SK-N-SH (cell line): ENCODE measurements at regions not wholly inside any gene's neighbourhood (a gene's known extent, or its start where the extent isn't known, plus 50 kb on each side); places are given as distances from the start of the nearest gene placed in this dataset.

Source experiments
- CTCF ChIA-PET: fragments of 300-600, 350-600 bp; formaldehyde crosslinking; extraction: SDS; loops from one replicate; lab custom pipeline; 2021; lab: Yijun Ruan, JAX
- POLR2A ChIA-PET: fragments of 350-600 bp; sonication (Branson Sonifier 250); formaldehyde crosslinking; extraction: SDS; loops from one replicate; lab custom pipeline; 2020; ENCODE audit warnings: antibody characterized with exemption, inconsistent platforms; lab: Yijun Ruan, JAX
- DNase-seq: peaks from one replicate; pipeline ENCODE4 v3.0.0; 2012
- H2AFZ ChIP-seq: fragments of 200-600 bp; sonication (generic); 2 replicates; pipeline ENCODE4 v1.8.1; 2016; ENCODE audit warnings: antibody characterized with exemption, mild to moderate bottlenecking, low read depth
- H3F3A ChIP-seq: fragments of 200-600 bp; sonication (generic); replicated peaks from 2 replicates; pipeline ENCODE3; 2016; ENCODE audit warnings: antibody characterized with exemption, mild to moderate bottlenecking; ENCODE audit not compliant: insufficient read depth
- H3K27ac ChIP-seq, 2 experiments: fragments of 200-500 bp in 1 of 2; fragments of 200-600 bp in 1 of 2; sonication (Bioruptor generic) in 1 of 2; sonication (generic), shearing (Covaris generic) in 1 of 2; 2 replicates each; pipeline versions ENCODE4 v1.5.1 to v1.6.1; 2014 to 2016; ENCODE audit warnings: low read depth in 2 of 2, inconsistent platforms in 1 of 2, low read length in 1 of 2, mild to moderate bottlenecking in 1 of 2, mixed read lengths in 1 of 2
- H3K27me3 ChIP-seq: fragments of 200-600 bp; sonication (generic), shearing (Covaris generic); 2 replicates; pipeline ENCODE4 v1.6.1; 2016; ENCODE audit warnings: mixed run types; ENCODE audit not compliant: insufficient read depth
- H3K36me3 ChIP-seq, 2 experiments: fragments of 200-500 bp in 1 of 2; fragments of 200-600 bp in 1 of 2; sonication (Bioruptor generic) in 1 of 2; sonication (generic) in 1 of 2; replicated peaks in 1 of 2; 2 replicates each; pipeline versions ENCODE3 to v1.5.1; 2014 to 2016; ENCODE audit warnings: low read length in 1 of 2, mild to moderate bottlenecking in 1 of 2; ENCODE audit not compliant: insufficient read depth in 2 of 2, control insufficient read depth in 1 of 2
- H3K4me1 ChIP-seq, 2 experiments: fragments of 200-500 bp in 1 of 2; fragments of 200-600 bp in 1 of 2; sonication (Bioruptor generic) in 1 of 2; sonication (generic), shearing (Covaris generic) in 1 of 2; 2 replicates each; pipeline versions ENCODE4 v1.5.1 to v1.6.1; 2014 to 2016; ENCODE audit warnings: low read depth in 1 of 2, low read length in 1 of 2, mixed run types in 1 of 2; ENCODE audit not compliant: insufficient read depth in 2 of 2, control insufficient read depth in 1 of 2
- H3K4me2 ChIP-seq: fragments of 200-600 bp; sonication (generic), shearing (Covaris generic); 2 replicates; pipeline ENCODE4 v1.6.1; 2017; ENCODE audit warnings: mixed run types
- H3K4me3 ChIP-seq, 2 experiments: fragments of 200-500 bp in 1 of 2; fragments of 200-600 bp in 1 of 2; sonication (Bioruptor generic) in 1 of 2; sonication (generic), shearing (Covaris generic) in 1 of 2; 2 replicates each; pipeline versions ENCODE4 v1.5.1 to v1.8.1; 2014 to 2016; ENCODE audit warnings: low read depth in 2 of 2, inconsistent platforms in 1 of 2, low read length in 1 of 2, mild to moderate bottlenecking in 1 of 2, mixed read lengths in 1 of 2, moderate library complexity in 1 of 2
- H3K79me2 ChIP-seq: fragments of 200-600 bp; sonication (generic); 2 replicates; pipeline ENCODE4 v1.8.1; 2017; ENCODE audit warnings: mild to moderate bottlenecking; ENCODE audit not compliant: insufficient read depth
- H3K9ac ChIP-seq: fragments of 200-600 bp; sonication (generic); 2 replicates; pipeline ENCODE4 v1.6.1; 2017; ENCODE audit warnings: mixed run types
- H3K9me2 ChIP-seq: fragments of 200-600 bp; sonication (generic); 2 replicates; pipeline ENCODE4 v1.6.1; 2017; ENCODE audit warnings: mixed run types
- H3K9me3 ChIP-seq: fragments of 200-600 bp; sonication (generic); 2 replicates; pipeline ENCODE4 v1.6.1; 2017; ENCODE audit warnings: mixed run types, mild to moderate bottlenecking, moderate library complexity
- H4K20me1 ChIP-seq: fragments of 200-600 bp; sonication (generic); 2 replicates; pipeline ENCODE4 v1.6.1; 2017; ENCODE audit warnings: mild to moderate bottlenecking, mixed run types; ENCODE audit not compliant: insufficient read depth
- CHD2 ChIP-seq: fragments of 150-350 bp; IDR thresholded peaks from 2 replicates; pipeline ENCODE4 v1.6.1; 2018; ENCODE audit warnings: low read length; ENCODE audit not compliant: partially characterized antibody
- FOSL2 ChIP-seq: IDR thresholded peaks from 2 replicates; pipeline ENCODE4 v1.4.0; 2012; ENCODE audit warnings: low read depth, mild to moderate bottlenecking, moderate library complexity, borderline replicate concordance
- FOXJ3 ChIP-seq: sonication (generic); formaldehyde crosslinking; IDR thresholded peaks from 2 replicates; pipeline ENCODE4 v1.5.1; 2020; ENCODE audit warnings: mild to moderate bottlenecking, missing genetic modification reagents
- GABPA ChIP-seq: IDR thresholded peaks from 2 replicates; pipeline ENCODE4 v1.4.0; 2012; ENCODE audit warnings: low read depth, mild to moderate bottlenecking
- JUND ChIP-seq: IDR thresholded peaks from 2 replicates; pipeline ENCODE4 v1.4.0; 2012
- MEF2A ChIP-seq: IDR thresholded peaks from 2 replicates; pipeline ENCODE4 v1.4.0; 2012; ENCODE audit warnings: low read depth, borderline replicate concordance
- MXI1 ChIP-seq: IDR thresholded peaks from 2 replicates; pipeline ENCODE4 v1.6.1; 2012; ENCODE audit warnings: mild to moderate bottlenecking, low read depth, low read length, improper control_type of control experiment
- NFIC ChIP-seq: IDR thresholded peaks from 2 replicates; pipeline ENCODE4 v1.4.0; 2012; ENCODE audit warnings: borderline replicate concordance
- POLR2AphosphoS5 ChIP-seq: IDR thresholded peaks from 2 replicates; pipeline ENCODE4 v1.6.1; 2012; ENCODE audit warnings: low read depth, low read length
- RCOR1 ChIP-seq: fragments of 150-350 bp; IDR thresholded peaks from 2 replicates; pipeline ENCODE4 v1.6.1; 2017; ENCODE audit warnings: antibody characterized with exemption, low read length
- RXRA ChIP-seq: IDR thresholded peaks from 2 replicates; pipeline ENCODE4 v1.4.0; 2012; ENCODE audit warnings: low read depth, mild to moderate bottlenecking, borderline replicate concordance
- SIN3A ChIP-seq: IDR thresholded peaks from 2 replicates; pipeline ENCODE4 v1.6.1; 2012; ENCODE audit warnings: low read depth, mild to moderate bottlenecking, low read length, moderate library complexity, borderline replicate concordance
- SMC3 ChIP-seq: IDR thresholded peaks from 2 replicates; pipeline ENCODE4 v1.6.1; 2012; ENCODE audit warnings: low read depth, low read length, improper control_type of control experiment
- TEAD4 ChIP-seq: IDR thresholded peaks from 2 replicates; pipeline ENCODE4 v1.4.0; 2012; ENCODE audit warnings: mild to moderate bottlenecking, borderline replicate concordance; ENCODE audit not compliant: insufficient read depth
- WGBS: methylation state at CpG from one replicate; pipeline ENCODE4 v1.1.6; 2017; ENCODE audit warnings: low lambda C conversion rate; 5-methylcytosine and 5-hydroxymethylcytosine counted together
- TF ChIP-seq, protein P1 (sequence below): IDR thresholded peaks from 2 replicates; pipeline ENCODE4 v1.4.0; 2012; ENCODE audit warnings: low read depth, borderline replicate concordance
- TF ChIP-seq, protein P2 (sequence below): fragments of 150-350 bp; IDR thresholded peaks from 2 replicates; pipeline ENCODE4 v1.6.1; 2016; ENCODE audit warnings: mild to moderate bottlenecking, low read depth, low read length

DNA sequence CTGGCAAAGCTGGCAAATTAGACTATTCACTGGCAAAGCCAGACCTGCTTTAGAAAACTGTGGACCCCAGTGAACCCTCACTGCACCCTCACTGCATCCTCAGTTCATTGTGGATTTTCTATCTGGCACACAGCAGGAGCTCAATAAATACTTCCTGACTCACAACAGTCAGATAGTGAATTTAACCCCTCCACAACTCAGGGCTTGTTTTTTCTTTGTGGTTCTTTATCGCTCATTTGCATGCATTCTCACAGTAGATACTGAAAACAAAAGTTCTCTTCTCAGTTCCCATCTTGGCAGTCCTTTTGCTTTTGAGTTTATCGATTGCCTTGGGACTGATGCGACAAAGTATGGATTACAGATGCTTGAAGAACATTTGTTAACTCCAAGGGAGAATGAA lies 99.8 kb downstream of the ACTL7B start:
- POLR2A ChIA-PET: no interaction called here
- Histone ChIP-seq H3K9me3 (no peaks in the 10 kb centered on the region), H3K27me3 (peaks cover 6% of the 10 kb centered on the region; the same call in 1 of the 2 replicates), H3K4me1 (no peaks in the 10 kb centered on the region), H3K27ac (no peak overlapping the region), H3K4me3 (no peak overlapping the region; a peak in 1 of 4 replicates), H3F3A (no peaks in the 10 kb centered on the region), H3K4me2 (no peak overlapping the region), H4K20me1 (no peaks in the 10 kb centered on the region), H2AFZ (no peak overlapping the region), H3K36me3 (no peaks in the 10 kb centered on the region), H3K79me2 (no peaks in the 10 kb centered on the region)
- 14% methylated on average over 3 of the region's 3 CpGs for WGBS
- DNase-seq: no peak
- no peak for TF ChIP-seq NFIC
- TF ChIP-seq, all 33 proteins: peak for 0
- Histone ChIP-seq H3K9me2 (no peaks in the 10 kb centered on the region), H3K9ac (no peak overlapping the region)
- CTCF ChIA-PET: no interaction called here

DNA sequence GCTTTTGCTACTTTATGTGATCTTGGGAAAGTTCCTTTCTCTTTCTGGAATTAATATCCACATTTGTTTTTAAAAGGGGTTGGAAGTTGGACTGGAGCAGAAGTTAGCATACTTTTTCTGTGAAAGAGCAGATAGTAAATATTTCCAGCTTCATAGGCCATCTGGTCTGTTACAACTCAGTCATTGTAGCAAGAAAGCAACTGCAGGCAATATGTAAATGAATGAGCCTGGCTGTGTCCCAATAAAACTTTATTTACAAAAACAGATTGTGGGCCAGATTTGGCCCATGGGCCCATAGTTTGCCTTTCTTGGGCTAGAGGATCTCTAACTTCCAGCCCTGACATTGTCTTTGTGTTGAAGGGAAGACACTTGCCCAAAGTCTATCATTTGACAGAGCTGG lies 104.4 kb downstream of the ACTL7B start:
- CTCF ChIA-PET: interaction anchor here (2.7 kb wide), 1 partner anchor 10 kb away, joined by 6 read pairs; no protein-coding TSS in a partner anchor
- no peak overlapping the region for H3K4me2 ChIP-seq
- no peaks in the 10 kb centered on the region for H3F3A ChIP-seq
- no peak overlapping the region for H3K4me3 ChIP-seq
- H3K4me1 ChIP-seq: no peaks in the 10 kb centered on the region
- no peaks in the 10 kb centered on the region for H4K20me1 ChIP-seq
- H3K36me3 ChIP-seq: no peaks in the 10 kb centered on the region
- H3K9ac ChIP-seq: no peak overlapping the region
- H3K27ac ChIP-seq: no peak overlapping the region
- POLR2A ChIA-PET: no interaction called here
- H3K79me2 ChIP-seq: no peaks in the 10 kb centered on the region
- H3K9me3 ChIP-seq: no peaks in the 10 kb centered on the region
- no peak for DNase-seq
- no peaks in the 10 kb centered on the region for H3K9me2 ChIP-seq
- TF ChIP-seq POLR2AphosphoS5: no peak
- no peak for TF ChIP-seq FOXJ3 (CRISPR knock-in tag)
- no peak for TF ChIP-seq RXRA
- TF ChIP-seq JUND: no peak
- TF ChIP-seq NFIC: no peak
- no peak for TF ChIP-seq RCOR1
- no peak for TF ChIP-seq GABPA
- no peak for TF ChIP-seq FOSL2
- no peak for TF ChIP-seq SIN3A
- TF ChIP-seq TEAD4: no peak
- TF ChIP-seq, protein P1, sequence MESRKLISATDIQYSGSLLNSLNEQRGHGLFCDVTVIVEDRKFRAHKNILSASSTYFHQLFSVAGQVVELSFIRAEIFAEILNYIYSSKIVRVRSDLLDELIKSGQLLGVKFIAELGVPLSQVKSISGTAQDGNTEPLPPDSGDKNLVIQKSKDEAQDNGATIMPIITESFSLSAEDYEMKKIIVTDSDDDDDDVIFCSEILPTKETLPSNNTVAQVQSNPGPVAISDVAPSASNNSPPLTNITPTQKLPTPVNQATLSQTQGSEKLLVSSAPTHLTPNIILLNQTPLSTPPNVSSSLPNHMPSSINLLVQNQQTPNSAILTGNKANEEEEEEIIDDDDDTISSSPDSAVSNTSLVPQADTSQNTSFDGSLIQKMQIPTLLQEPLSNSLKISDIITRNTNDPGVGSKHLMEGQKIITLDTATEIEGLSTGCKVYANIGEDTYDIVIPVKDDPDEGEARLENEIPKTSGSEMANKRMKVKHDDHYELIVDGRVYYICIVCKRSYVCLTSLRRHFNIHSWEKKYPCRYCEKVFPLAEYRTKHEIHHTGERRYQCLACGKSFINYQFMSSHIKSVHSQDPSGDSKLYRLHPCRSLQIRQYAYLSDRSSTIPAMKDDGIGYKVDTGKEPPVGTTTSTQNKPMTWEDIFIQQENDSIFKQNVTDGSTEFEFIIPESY: no peak
- no peak for TF ChIP-seq MXI1
- TF ChIP-seq SMC3: no peak
- TF ChIP-seq, protein P2, sequence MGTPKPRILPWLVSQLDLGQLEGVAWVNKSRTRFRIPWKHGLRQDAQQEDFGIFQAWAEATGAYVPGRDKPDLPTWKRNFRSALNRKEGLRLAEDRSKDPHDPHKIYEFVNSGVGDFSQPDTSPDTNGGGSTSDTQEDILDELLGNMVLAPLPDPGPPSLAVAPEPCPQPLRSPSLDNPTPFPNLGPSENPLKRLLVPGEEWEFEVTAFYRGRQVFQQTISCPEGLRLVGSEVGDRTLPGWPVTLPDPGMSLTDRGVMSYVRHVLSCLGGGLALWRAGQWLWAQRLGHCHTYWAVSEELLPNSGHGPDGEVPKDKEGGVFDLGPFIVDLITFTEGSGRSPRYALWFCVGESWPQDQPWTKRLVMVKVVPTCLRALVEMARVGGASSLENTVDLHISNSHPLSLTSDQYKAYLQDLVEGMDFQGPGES: no peak
- no peak for TF ChIP-seq MEF2A
- TF ChIP-seq CHD2: no peak
- no peaks in the 10 kb centered on the region; the same call in 1 of the 2 replicates for H3K27me3 ChIP-seq
- no peak overlapping the region for H2AFZ ChIP-seq
